SK-N-DZ (cell line): ENCODE measurements at regions not wholly inside any gene's neighbourhood (a gene's known extent, or its start where the extent isn't known, plus 50 kb on each side); places are given as distances from the start of the nearest gene placed in this dataset.

Experiments
- DNase-seq: peaks from one replicate; pipeline ENCODE4 v3.0.0-alpha.2; 2015; ENCODE audit warnings: low spot score

DNA sequence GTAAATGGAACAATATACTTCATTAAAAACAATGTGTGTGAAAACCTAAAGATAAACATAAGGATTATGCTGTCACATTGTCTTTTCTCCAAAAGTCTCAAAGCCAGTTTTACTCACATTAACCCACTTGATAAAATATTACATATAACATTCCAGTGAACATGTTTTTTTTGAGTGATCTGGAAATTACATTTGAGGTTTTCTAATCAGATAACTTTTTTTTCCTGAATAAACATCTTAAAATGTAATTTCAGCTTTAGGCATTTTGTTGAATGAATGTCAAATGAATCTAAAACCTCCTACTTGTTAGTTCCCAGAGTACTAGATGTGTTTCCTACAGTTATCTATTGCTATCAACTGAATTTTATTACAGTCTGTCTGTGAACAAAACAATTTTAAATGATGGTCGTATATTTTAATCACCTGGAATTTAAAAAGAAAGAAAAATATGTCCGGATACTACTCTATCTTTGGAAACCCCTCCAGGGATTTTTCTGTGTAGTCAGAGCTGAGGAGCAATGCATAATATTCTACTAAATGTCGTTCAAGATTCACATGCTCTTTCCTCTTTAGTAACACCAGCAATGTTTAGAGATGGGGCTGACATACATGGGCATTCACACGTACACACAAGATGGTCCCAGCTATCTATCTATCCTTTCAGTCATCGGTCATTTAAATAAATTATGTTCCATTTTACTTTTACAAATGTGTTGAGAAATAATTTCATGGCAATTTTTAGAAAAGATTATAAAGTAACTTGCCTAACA is 283.9 kb downstream of the KLF12 start:
- no peak for DNase-seq

DNA sequence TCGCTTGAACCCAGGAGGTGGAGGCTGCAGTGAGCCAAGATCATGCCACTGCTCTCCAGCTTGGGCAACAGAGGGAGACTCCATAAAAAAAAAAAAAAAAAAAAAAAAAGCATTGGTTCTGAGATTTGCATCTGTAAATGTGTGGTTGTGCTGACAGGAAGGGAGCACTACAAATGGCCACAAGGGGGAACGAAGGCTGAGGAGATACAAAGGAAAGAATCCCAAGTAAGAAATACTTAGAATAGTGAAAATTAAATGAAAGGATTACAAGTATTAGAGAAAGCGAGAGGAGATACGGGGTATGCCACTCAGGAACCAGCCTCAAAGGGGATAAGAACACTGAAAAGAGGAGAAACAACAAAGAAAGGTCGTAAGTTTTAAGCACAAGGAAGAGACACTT is 284.9 kb downstream of the KLF12 start:
- DNase-seq, result peak; percentile 37

GRCh38 chr13:73844986-73845385 is 289.2 kb downstream of the KLF12 start:
- DNase-seq, result no peak

GRCh38 chr13:73842626-73843025 is 291.6 kb downstream of the KLF12 start:
- no peak for DNase-seq

DNA sequence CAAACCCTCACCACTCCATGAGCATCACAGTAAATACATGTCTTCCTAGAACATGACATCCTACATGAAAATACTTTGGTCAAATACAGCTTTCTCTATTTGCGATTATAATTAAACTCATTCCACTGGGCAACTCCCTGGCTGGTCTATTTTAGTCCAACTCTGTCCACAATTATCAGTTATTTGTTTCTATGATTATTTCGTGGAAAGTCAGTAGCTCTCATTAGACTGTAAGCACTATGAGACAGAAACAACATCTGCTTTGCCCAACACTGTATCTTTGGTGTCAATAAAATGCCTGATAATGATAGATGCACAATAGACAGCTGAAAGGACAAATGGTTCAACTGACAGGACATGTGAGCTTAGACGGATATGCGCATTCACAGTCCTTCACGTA is 292.0 kb downstream of the KLF12 start:
- DNase-seq, result no peak

GRCh38 chr13:73837147-73837546 is 297.1 kb downstream of the KLF12 start:
- DNase-seq, result no peak

DNA sequence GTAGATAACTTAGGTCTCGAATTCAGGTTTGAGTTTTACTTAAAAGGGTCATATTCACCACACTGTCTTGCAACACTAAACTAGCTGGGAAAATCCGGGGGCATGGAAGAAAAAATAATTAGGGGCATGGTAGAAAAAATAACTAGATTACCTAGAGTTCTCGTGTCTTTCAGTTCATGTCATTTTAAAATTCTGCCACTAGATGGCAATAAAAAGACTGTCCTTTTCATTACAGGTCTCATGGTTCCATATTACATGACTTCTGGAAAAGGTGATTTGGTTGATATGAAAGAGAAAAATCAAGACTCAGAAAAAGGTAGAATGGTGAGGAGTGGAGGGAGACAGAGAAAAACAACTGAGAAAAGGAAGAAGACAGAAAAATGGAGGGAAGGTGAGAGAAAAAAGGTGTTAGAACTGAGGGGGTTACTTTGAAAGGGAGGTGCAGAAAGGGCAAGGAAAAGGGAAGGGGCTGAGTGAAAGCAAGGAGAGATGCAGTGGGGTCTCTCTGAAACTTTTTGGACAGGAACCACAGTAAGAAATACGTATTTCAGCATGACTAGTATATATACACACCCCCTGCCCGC is 299.0 kb downstream of the KLF12 start:
- peak; percentile 54 for DNase-seq

DNA sequence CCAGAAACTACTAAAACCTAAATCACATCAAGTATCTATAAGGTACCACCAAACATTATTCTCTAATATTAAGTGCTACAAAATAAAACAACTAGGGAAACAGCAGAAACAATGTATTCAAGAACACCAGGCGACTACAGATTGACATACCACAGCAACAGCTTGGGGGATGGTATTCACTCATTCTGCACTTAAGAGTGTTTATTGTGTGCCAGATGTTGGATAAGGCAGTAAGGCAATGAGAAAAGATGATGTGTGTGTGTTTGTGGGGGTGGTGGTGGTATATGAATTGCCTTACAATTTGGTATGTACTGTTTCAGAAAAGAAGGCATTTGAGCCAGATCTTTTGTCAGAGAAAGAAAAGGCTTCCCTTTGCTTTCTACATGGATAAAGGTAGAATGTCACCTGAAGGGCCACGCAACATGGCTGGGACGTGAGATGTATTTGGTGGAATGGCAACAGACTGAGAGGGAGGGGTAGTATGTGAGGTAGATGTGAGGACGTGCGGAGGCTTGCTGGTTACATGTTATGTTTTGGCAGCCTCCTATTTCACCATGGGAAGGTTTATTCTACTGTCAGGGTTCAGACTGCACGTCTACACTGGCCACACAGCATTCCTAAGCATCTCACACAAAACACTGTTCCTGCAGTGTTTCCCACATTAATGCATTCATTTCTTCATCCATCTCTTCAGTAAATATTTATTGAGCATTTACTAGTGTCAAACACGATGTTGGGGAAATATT is 300.7 kb downstream of the KLF12 start:
- no peak for DNase-seq

GRCh38 chr13:73832825-73833224 is 301.4 kb downstream of the KLF12 start:
- no peak for DNase-seq

GRCh38 chr13:73832128-73832588 is 302.0 kb downstream of the KLF12 start:
- DNase-seq, result no peak

DNA sequence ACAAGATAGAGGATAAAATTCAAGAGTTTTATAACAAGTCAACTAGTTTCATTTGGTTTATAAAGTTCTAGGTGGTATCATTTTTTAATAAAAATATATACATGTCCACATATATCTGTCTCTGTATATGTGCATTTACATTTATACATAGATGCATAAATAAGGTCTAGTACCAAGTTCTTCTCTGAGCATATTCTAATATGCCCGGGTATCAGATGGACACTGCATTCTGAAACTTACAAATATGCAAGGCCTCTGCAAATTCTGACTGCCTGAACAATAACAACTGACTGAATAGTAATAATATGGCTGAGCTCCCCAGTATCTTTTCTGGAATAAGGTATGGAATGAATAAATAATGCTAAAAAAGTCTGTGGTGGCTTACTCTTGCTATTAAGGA is 304.8 kb downstream of the KLF12 start:
- DNase-seq, result no peak

- DNase-seq, result no peak
These were observed 305.4 kb downstream of the KLF12 start for GRCh38 chr13:73828811-73829210.

DNA sequence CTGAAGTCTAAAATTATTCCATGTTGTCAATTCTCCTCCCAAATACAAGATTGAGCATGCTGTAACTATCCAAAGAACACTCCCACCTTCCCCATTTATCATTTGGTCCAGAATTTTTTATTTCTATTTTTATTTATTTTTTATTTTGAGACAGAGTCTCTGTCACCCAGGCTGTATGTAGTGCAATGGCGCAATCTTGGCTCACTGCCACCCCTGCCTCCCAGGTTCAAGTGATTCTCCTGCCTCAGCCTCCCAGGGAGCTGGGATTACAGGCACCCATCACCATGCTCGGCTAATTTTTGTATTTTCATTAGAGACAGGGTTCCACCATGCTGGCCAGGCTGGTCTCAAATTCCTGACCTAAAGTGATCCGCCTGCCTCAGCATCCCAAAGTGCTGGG is 306.8 kb downstream of the KLF12 start:
- no peak for DNase-seq

- DNase-seq, result no peak
These were observed 309.1 kb downstream of the KLF12 start for GRCh38 chr13:73825143-73825542.

DNA sequence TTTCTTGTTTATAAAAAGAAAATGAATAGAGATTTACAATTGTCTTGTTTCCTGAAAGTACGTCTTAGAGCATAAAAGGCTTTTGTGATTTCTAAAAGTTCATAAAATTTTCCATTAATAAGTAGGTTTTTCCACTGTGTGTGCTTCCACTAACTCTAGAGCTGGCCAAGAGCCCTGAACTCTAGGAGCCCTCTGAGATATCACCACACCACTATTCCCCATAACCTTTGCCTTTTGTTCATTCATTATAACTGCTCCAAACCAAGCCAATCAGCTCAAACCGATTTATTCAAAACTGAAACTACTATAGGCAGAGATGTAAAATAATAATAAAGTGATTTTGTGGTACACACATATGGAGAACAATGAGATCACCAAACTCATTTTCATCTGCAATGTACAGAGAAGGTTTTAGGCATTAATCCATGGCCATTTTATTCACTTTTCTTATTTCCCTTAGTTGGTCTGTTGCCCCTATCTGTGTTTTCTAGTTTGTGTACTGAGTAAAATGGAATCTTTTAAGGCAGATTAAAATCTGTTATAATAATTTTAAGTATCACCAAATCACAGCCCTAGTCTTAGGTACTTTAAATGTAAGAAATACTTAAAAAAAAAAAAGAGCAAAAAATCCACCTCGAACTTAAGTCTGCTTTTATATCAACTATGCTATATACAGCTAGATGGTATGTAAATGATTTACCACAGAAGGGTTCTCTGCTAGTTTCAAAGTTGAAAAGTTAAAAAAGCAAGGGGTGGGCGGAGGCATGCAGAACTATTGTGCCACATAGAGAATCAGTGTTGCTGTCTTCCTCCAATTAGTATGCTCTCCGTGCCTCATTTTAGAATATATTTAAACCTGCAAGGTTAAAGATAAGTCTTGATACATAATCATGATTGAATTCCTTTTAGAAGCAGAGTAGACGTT is 311.3 kb downstream of the KLF12 start:
- DNase-seq, result no peak

DNA sequence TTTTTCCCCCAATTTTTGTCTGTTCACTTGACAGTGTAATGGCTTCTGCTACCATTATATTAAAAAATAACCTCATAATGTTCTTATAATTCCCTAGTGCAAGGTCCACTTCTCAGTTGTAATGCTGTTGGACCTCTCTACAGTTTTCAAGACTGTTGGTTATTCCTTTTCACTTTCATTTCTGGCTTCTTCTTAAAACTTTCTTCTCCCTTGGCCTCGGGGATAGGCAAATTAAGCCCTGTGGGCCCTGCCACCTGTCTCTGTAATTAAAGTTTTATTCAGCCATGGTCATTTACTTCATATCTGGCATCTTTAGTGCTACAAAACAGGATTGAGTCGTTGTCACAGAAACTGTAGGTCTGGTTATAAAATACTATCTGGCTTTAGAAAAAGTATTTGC is 313.5 kb downstream of the KLF12 start:
- DNase-seq, result no peak

DNA sequence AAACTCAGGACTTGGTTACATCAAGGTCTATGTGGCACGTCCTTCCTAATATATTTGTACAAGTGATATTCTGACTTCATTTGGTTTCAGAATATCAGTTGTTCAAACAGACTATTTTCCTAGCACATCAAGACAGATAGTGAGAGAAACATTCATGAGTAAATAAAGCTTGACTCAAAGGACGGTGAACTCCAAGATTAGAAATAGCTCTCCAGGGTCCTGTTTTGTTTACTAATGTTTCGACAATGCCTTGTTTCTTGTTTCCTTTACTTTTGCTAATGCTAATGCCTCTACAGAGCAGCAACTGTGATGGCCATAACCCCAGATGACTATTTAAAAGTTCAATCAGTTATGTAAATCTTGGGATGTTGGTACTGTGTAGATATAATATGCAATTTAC is 313.9 kb downstream of the KLF12 start:
- DNase-seq, result no peak

DNA sequence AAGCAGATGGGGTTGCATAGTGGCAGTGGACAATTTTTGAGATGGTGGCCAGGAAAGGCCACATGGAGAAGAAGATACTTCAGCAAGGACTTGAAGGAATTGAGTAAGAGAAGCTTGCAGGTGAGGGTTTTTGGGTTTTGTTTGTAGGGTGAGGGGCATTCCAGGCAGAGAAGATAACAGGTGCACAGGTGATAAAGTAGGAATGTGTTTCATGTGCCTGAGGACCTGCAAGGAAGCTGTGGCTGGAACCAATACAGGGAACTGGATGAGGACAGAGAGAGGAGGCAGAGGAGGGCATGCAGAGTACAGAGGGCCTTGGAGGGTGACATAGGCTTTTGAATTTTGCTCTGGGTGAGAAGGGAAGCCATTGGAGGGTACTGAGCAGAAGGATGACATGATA is 314.5 kb downstream of the KLF12 start:
- no peak for DNase-seq

- no peak for DNase-seq
These were observed 317.5 kb downstream of the KLF12 start for GRCh38 chr13:73816702-73817101.

DNA sequence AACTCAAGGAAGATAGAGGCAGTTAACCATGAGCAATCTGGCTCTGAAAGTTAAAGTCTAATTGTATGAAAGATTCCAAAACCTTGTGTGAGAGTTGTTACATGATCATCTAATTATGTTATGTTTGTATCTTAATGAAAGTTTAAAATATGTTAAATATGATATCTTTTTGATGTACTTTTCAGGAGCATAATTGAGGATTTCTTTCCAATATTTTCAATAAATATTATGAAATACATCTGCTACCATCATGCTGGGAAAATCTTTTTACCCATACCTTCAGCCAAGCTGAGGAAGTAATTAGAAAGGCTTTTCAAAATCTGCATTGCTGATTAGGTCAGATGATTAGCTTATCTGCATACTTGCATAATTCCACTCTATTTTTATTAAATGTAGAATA is 318.4 kb downstream of the KLF12 start:
- no peak for DNase-seq

- DNase-seq, result no peak
These were observed 323.6 kb downstream of the KLF12 start for GRCh38 chr13:73810647-73811046.

- no peak for DNase-seq
These were observed 324.6 kb downstream of the KLF12 start for GRCh38 chr13:73809561-73809960.
